GM18873 (cell line): ENCODE measurements at regions not wholly inside any gene's neighbourhood (a gene's known extent, or its start where the extent isn't known, plus 50 kb on each side); places are given as distances from the start of the nearest gene placed in this dataset.

Source experiments
- ATAC-seq: cut with Tn5 transposase; IDR thresholded peaks from one replicate; pipeline ENCODE4 v1.9.1; 2021; ENCODE audit warnings: mild to moderate bottlenecking, moderate library complexity, moderate number of reproducible peaks; ENCODE audit not compliant: unreplicated experiment, low FRiP score

DNA sequence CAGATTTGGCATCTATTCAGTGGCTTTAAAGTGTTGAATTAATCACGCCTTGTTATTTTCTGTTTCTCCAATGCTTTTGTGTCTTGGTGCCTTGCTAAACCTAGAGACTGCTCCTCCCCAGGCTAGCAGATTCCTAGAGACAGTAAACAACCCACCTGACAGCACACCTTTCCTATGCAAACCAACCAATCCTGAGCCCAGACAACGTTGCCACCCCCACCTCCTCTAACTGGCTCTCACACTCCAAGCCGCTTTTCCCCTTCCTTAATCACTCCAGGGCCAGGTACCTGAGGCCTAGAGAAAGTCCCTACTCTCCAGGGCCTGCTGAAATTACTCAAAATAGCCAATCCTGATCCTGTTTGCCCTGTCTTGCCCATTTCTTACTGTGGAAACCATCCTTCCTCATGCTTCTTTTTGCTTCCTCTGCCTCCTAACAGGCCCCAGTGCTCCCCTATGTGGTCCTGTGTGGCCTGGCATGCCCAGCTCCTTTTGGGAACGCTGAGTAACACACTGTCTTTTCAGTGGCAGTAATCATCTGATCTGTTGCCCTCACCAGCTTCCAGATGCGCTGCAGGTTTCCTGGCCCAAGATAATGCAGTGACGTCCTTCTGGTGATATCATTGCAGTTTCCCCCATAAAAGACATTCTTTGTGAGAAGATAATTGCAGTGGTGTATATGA lies 53.4 kb downstream of the GAS1 start:
- ATAC-seq, result no peak

DNA sequence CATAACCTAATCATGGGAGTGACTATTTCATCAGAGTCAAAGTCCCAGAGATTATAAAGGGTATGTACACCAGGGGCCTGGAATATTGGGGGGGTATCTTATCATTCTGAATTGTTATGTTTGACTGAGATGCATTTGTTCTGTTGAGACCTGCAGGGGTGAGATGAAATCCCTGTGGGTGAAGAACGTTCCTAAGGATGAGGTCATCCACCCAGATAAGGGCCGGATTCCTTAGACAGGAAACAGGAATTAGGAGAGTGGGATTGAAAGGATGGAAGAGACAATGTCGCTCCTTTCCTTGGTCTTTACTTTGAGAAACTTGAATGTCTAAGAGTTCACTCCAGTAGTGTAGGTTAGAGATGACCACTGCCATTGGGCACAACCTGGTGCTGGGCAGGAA lies 54.7 kb downstream of the GAS1 start:
- ATAC-seq, result no peak

DNA sequence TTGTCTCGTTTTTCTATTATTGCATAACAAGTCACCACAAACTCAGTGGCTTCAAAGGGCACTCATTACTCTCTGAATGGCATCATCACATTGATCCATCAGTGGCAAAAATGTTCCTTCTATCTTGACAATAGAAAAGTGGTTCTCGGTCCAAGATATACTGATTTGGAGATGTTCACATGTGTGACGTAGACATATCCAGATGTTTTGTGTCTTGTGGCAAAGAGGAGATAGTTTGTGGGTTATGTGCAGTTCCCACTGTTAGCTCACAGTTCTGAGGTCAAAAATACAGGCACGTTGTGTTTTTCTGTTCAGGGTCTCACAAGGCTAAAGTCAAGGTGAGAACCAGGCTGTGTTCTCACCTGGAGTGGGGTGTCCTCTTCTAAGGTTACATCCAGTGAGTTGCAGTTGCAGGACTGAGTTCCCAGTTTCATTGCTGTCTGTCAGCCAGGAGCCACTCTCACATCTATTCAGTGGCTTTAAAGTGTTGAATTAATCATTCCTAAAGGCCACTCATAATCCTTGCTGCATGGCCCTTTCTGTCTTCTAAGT lies 55.3 kb downstream of the GAS1 start:
- ATAC-seq, result no peak

DNA sequence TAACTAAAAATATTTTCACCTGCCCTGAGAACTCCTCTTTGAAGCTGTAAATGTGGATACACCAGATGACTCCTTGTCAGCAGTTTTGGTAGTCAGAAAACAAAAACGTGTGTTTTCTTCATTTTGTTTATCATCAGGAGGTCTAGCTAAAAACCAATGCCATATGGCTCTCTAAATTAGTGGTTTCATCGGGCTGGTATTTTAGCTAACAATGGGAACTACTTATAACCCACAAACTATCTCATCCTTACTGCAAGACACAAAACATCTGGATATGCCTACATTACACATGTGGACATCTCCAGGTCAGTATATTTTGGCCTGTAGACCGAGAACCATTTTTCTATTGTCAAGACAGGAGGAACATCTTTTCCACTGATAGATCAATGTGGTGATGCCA lies 56.2 kb downstream of the GAS1 start:
- ATAC-seq, result no peak

DNA sequence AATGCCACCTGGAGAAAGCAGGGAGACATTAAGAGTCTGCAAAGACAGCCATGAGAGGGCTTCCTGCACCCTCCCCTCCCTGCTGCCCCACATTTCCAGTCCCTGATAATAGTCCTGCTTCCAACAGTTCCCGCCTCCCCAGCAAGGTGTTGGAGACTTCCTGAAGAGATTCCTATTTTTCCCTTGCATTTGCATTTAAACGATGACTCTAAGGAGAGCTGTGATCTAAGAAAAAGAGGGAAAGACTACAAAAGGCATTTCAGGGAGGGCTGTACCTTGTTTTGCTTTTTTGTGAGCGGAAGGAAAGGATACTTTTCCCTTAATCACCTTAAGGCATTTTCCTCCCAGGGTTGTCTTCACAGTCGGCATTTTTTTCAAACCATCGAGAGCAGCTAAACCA lies 62.1 kb downstream of the GAS1 start:
- no peak for ATAC-seq

DNA sequence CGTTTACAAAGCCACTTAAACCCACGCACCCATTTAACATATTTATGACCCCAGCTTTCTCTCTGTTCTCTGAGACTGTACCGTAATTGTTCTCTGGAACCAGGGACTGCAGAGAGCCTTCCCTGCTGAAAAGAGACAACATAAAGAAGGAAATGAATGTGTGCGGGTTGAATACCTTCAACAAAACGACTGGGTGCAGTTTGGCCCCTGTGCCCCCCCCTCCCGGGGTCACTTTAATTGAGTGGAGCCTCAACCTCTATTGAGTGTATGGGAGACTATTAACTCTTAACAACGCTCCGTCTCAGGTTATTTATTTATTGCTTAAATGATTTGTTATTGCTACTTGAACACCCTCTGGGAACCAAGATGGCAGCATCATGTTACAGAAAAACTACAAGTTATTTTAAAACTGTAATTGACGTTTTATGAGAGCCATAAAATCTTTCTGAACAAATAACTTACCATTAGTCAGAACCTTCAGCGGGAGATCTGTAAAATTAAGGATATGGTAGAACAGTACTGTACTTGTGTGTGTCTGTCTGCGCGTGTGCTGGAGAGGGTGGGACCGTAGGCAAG lies 70.6 kb downstream of the GAS1 start:
- ATAC-seq, result no peak

DNA sequence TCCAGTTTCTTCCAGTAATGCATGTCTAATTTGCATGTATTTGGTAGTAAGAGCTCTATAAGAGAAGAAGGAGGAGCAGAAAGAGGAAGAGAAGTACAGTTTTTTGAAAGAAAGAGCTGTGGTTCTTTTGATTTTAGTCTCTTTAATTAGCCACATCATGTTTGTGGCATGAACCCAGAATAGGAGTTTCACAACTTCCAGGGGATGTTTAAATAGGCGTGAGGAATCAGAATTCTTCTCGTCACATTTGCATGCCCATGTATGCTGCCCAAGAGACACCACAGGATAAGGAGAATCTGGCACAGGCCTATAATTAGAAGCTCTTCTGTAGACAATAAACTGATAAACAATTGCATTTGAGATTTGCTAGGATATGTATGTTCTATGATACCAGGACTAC lies 78.7 kb downstream of the GAS1 start:
- ATAC-seq, result no peak

DNA sequence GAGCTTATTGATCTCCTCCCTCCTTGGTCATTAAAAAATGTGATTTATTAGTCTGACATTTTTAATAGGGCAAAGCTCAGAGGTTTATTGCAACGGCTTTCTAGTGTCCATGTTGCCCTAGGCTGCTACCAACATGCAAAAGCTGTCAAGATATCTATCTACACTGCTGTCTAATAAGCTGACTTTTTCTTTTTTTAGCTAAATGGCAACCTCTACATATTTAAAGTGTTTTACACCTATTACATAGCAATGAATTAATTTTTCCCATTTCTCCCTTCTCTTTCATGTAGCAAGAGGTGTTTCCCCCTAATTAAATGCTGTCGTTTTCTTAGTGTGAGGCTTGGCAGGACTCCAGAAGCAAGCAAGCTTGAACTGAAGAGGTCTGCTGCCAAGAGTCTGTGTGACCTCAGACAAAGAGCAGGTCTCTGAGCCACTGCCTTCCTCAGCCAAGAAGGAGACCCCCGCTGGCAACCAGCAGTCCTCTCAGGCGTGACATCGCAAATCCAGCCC lies 79.4 kb downstream of the GAS1 start:
- ATAC-seq, result no peak

DNA sequence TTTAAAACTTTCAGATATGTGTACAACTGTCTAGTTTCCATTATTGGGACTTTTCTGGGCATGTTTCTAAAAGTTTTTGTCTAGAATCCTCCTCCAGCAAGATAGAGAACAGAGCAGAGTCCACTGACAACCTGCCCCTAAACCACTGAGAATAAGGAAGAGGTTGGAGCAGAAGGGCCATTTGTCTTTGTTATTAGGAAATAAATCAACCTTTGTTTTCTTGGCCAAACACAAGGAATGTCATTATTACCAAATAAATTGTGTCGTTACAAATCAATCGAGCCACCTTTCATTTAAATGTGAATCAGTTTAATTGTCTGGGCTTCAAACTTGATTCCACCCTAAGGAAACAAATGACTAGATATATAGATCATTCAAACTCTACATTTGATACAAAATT lies 81.4 kb downstream of the GAS1 start:
- ATAC-seq, result no peak

DNA sequence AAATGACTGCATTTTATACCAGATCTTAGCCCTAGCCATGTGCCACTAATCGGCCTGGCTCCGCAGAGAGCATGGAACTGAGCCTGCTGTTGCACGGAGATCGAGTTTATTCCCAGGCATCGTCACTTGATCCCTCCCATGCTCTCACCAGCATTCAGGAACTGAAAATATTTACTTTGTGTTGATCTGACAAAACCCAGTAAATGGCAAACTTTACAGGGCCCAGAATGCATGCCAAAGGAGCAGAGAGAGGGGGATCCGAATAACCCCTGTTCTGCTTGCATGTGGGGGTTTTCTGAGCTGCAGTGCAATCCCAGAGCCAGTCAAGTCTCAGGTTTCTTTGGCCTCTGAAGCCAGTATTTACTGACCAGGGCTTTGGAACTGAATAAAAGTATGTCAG lies 87.3 kb downstream of the GAS1 start:
- ATAC-seq, result no peak

DNA sequence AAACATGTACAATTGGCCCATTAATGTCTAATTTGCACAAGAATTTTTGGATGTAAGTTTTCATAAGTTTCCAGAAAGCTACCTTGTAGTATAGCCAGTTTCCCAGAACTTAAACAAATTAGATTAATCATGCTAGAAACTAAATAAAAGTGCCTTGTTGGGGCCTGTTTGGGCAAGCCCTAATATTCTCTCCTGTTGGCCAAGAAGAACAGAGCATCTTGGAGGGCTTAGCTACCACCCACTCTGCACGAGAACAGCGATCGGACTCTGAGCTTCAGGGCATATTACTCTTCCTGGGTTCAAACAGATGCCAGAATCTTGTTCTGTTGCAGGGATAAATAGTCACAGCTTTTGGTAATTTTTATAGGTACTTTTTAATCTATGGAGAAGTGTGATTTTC lies 88.2 kb downstream of the GAS1 start:
- ATAC-seq, result no peak

DNA sequence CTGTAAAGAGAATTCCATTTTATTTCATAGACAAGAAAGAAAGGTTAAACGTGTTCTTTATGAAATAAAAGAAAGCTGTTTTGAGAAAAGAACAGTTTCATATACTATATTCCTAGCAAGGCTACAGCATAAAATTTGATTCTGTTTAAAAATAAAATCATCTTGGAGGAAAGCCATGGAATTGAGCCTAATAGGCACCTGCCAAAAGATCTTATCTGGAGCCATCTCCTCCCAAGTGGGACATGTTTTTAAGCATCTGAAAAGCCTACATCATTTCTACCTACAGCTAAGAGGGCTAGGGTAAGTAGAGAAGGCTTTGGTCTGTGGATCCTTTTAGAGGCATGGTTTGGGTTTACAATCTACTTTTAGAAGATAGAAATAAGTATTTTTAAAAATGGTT lies 89.3 kb downstream of the GAS1 start:
- no peak for ATAC-seq

DNA sequence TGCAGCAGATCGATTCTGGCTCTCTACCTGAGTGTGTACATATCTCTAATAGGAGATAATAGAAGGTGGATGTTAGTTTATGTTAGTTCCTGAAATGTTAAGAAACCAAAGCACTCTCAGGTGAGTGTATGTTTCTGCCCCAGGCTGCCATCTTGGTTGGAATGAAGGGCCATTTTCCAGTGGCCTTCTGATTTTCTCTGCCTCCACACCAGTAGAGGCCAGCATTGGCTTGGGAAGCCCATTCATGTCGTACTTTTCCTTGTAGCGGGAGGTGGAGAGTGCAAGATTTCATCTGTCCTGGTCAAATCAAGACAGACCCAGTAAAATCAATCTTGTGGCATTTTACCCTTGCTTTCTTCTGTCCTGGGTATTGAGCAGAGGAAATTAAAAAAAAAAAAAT lies 91.0 kb downstream of the GAS1 start:
- ATAC-seq, result no peak

DNA sequence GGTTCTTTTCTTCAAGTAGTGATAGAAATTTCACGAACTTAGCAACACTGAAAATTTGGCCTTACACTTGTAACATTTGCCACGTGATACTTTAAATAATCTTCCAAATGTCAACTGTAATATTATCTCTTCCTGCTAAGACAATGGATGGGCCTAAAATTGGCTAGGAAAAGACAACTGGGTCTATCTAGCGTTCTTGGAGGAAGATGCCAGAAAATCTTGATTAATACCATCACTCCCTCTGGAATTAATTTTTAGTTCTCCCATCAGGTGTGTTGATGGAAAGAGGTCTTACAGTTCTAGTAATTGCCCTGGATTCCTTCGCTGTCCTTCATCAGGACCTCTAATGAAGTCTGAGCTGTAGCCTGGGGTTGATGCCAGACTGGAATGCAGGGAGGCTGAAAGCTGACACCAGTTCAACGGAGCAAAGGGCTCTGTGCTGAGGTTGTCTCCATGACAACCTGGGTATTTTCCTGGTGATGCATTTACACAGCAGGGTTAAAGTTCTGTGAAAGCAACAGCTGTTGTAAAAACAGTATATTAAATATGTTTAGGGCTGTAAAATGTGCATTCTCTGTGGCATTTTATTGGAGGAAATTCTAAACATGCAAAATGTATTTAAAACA lies 92.3 kb downstream of the GAS1 start:
- ATAC-seq, result no peak

DNA sequence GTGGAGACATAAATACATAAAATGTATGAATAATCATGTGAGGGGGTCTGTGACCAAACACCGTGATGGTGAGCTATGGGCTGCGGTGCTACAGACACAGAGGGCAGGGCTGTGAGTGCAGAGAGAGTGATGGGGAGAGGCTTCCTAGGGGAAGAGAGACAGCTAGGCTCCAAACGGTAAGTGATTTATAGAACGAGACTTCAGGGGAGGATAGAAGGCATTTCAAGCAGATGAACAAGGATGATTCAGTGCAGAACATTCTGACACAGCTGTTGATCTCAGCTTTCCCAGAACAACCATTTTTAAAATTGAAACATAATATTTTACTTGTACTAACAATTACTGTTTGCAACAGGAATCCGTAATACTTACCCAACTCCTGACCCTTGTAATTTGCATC lies 100.7 kb downstream of the GAS1 start:
- no peak for ATAC-seq

DNA sequence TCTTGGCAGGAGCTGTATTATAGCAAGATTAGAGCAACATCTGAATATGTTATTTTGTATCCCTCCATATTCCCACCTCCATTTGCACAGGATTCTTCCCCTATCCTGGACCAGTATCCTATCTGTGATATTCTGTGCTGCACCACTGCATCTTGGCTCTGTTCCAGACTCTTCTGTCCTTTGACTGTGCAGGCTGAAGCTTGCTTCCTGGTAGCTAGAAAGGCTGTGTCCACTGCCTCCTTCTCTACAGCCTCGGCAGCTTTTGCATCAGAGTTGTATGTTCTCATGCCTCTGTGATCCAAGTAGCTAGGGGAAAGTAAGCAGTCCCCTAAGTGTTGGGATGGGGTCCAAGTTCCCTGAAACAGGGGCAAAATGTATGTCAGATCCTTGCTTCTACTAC lies 104.1 kb downstream of the GAS1 start:
- ATAC-seq, result no peak

DNA sequence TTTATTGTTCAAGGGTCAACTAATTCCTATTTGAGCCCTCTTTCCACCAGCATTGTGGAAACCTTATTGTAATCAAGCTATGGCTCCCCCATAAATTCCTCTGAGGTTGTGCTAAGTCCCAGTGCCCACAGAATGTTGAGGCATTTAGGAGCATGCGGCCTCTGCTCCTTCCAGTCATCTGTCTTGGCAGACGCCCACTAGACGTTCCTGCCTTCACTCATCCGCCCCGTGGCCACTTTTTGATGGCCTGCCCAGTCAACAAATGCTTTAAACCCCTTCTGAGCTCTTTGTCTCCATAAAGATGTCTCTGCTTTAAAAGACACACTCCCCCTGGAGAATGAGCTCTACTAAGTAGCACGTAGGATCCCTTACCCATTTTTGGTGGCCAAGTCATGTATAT lies 104.7 kb downstream of the GAS1 start:
- ATAC-seq, result no peak

DNA sequence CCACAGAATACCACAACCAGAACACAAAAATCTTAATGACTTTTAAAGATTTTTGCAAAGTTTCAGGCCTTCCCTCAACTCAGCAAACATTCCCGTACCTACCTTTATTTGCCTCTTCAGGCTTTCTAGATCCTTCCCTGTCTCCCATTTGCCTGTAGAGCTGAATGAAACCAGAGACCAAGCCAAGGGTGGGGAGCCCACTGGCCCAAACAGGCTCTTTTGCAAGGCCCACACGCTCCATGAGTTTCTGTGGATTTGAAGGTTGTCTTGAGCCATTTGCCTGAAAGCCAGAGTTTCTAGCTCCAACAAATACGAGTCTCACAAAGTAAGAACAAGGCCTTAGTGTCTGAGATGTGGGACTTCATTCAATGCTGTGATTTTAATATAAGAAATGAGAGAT lies 107.8 kb downstream of the GAS1 start:
- no peak for ATAC-seq

DNA sequence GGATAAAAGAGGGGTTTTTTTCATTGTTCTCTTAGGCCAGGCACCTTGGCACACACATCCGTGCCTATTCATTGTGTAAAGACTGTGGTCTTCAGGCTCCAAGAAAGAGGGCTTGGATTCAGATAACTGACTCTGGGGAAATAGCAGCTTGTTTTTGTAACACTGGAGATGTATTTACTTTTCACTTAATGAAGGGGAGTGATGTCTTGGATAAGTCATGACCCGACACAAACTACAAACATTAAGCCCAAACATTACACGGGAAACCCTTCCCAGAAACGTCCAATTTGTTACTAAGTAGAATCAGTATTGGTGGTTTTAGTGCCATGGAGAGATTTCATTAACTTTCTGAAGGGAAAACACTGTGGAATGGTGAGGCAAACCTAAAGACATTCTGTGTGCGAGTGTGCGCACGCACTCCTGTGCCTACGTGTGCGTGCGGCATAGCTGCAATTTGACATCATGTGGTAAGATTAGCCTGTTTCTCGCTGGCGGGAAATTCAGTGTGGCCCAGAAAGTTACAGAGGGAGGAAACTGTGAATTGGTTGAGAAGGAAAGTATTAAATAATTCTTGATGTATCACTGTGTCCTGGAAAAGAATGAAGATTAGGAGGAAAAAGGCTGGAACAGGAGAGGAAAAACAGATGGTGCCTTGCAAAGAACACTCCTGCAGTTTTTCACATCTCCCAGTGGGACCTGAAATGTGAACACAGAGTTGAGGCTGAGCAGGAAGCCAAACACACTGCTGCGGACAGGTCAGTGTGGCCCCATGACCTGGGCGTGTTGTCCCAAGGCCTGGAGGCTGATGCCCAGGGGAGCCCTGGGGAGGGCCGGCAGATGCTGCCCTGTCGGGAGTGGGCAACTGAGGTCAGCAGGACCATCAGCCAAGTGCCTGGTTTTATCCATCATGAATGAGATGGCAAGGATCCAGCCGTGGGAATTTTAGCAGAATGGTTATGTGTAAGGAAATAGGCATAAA lies 108.5 kb downstream of the GAS1 start:
- no peak for ATAC-seq

DNA sequence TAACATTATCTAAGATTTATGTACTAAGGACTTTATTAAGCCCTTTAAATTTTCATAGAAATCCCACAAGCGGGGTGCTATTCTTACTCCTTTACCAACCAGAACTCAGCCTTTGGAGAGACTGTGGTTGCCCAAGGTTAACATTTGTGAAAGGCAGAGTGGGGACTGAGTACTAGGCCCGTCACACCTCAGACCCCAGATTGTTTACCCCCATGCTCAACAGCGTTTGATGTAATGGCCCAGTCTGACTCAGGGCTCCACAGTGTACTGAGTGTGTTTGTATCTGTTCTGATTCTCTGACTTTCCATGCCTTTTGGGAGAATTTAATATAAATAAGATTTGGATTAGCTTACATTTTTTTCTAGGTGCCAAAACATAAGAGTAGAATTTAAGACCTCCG lies 110.0 kb downstream of the GAS1 start:
- no peak for ATAC-seq

DNA sequence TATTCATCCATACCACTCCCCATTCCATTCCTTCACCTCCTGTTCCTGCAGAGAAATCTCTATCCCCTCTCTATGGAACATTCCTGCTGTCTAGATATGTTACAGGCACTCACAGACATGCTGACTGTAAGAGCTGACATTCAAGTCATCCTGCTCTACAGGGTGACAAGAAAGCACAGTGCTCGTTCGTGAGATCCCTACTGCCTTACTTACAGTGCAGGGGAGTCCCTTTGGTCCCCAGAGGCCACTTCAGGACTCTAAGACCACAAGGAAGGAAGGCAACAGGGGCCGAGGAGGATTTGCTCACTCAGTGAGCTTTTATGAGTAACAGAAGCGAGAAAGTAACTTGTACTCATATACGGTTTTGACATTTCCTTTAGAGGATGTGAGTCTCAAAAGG lies 110.5 kb downstream of the GAS1 start:
- peak; percentile 87 for ATAC-seq
